AG09309 (cell line): ENCODE measurements at regions not wholly inside any gene's neighbourhood (a gene's known extent, or its start where the extent isn't known, plus 50 kb on each side); places are given as distances from the start of the nearest gene placed in this dataset.

Source experiments
- DNase-seq: peaks from one replicate; pipeline ENCODE4 v3.0.0-alpha.2; 2010; ENCODE audit warnings: low read depth
- H3K4me3 ChIP-seq: 2 replicates; pipeline ENCODE4 v1.5.1; 2011; ENCODE audit warnings: mild to moderate bottlenecking, low read depth, low read length, moderate library complexity; ENCODE audit not compliant: control insufficient read depth
- TF ChIP-seq, protein P1 (sequence below): IDR thresholded peaks from 2 replicates; pipeline ENCODE4 v1.5.1; 2011; ENCODE audit warnings: mild to moderate bottlenecking, low read depth, low read length, inconsistent platforms; ENCODE audit not compliant: insufficient read depth, control insufficient read depth; ENCODE audit errors: missing control alignments

DNA sequence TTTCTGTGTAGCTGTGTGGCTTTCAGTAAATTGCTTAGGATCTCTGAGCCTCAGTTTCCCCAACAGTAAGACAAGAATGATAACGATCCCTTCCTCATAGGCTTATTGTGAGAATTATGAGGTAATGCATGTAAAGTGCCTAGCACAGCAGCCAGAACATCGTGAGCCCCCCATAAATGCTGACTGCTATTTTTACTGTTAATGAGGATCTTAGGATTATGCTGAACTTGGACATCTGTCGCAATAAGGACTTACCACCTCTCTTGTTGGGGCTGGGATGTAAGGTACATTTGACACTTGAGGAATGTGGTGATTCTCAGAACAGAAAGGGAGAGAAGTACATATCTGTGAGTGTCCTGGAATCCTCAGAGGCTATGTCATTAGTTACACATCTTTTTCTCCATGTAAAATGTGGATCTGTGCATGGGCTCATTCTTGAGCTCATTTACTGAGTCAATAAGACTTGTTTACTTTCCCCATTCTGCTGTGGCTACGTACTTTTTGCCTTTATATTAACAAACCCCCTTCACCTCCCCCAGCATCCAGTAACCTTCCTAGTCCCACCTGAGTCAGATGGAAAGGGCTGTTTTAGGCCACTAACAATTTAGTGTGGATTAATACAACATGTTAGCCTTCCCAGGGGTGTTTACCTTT lies 64.4 kb upstream of the PLEKHG1 start:
- DNase-seq, result no peak
- no peak overlapping the region for H3K4me3 ChIP-seq
- TF ChIP-seq, protein P1, sequence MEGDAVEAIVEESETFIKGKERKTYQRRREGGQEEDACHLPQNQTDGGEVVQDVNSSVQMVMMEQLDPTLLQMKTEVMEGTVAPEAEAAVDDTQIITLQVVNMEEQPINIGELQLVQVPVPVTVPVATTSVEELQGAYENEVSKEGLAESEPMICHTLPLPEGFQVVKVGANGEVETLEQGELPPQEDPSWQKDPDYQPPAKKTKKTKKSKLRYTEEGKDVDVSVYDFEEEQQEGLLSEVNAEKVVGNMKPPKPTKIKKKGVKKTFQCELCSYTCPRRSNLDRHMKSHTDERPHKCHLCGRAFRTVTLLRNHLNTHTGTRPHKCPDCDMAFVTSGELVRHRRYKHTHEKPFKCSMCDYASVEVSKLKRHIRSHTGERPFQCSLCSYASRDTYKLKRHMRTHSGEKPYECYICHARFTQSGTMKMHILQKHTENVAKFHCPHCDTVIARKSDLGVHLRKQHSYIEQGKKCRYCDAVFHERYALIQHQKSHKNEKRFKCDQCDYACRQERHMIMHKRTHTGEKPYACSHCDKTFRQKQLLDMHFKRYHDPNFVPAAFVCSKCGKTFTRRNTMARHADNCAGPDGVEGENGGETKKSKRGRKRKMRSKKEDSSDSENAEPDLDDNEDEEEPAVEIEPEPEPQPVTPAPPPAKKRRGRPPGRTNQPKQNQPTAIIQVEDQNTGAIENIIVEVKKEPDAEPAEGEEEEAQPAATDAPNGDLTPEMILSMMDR, result no peak

DNA sequence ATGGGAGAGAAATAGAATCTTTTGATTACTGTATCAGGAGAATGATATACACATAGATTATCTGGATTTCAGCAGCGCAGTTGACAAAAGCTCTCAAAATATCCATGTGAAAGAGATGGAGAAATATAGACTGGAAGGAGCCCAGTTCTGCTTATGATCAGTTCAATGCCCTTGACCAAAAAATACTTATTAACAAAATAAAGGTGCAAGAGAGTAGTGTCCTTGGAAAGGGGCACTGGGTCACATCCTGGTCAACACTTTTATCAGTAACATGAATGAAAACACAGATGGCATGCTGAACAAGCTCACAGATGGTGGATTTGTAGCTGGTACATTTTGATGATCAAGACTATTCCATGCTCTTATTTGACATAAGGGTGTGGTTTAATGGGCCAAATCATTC lies 63.9 kb upstream of the PLEKHG1 start:
- no peak for DNase-seq
- no peak overlapping the region for H3K4me3 ChIP-seq
- TF ChIP-seq, protein P1, result no peak

DNA sequence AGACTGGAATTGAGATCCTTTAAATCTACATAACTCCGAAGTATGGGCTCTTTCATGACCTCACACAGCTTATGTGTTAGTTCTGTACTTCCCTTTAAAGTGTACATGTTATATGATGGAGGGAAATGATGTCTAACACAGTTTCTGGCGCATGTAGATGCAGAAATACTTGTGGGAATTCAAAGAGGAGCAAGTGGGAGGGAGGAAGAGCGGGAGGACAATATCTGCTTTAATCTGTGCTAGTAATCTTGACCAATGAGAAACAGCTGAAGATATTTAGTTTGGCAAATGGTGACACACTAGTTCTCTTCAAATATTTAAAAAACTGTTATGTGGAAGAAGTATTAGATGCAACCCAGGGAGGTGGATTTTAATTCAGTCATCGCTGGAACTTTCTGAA lies 62.9 kb upstream of the PLEKHG1 start:
- TF ChIP-seq, protein P1, result no peak
- H3K4me3 ChIP-seq, result no peak overlapping the region
- DNase-seq, result no peak

DNA sequence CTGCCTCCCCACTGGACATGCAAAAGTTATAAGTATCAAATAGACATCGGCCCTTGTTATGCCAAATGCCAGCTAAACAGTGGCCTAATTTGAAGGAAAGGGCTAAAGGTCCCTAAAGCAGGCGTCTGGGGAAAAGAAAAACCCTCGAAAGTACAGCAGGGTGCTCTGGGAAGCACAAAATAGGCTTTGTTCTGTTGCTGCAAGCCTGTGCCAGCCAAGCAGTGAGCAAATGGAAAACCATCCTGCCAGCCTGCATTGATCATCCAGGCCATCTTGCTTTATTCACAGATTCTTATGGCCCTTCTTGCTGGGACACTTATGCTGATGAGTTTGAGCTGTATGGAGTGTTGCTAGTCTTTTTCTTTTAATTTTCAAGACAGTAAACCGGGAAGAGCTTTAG lies 62.2 kb upstream of the PLEKHG1 start:
- DNase-seq, result no peak
- TF ChIP-seq, protein P1, result no peak
- no peak overlapping the region for H3K4me3 ChIP-seq

DNA sequence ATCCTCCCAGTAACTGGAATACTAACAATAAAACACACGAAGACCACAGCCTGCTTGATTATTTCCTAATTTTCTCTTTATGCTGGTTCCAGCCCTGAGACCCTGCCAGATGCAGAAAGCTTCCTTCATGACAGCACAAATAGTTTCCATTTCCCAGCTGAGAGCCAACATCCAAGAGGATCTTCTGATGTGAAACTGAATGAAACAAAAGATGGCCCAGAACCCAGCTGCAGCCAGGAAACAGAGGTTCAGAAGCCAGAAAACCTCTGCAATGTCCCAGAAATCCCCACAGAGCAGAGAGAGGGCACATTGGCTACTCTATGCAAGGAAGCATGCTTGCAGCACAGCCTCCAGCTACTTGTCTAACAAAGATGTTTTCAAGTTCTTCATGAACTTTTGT lies 61.8 kb upstream of the PLEKHG1 start:
- H3K4me3 ChIP-seq, result no peak overlapping the region
- no peak for DNase-seq
- TF ChIP-seq, protein P1, result no peak

DNA sequence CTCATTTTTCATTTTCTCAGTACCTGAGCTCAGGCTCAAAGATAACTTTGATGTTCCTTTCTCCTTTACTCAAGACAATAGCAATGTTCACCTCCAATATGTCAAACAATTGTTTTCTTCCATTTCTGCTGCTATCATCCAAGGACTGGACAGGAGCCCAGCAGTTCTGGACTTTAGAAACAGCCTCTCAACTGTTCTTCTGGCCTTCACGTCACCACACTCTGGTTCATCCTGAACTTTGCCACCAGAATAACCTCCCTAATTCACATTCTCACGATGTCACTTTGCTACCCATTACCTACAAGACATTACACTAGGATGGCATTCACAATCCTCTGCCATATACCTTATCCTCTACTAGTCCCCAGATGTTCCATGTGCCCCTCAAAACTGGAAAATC lies 60.6 kb upstream of the PLEKHG1 start:
- TF ChIP-seq, protein P1, result no peak
- H3K4me3 ChIP-seq, result no peak overlapping the region
- no peak for DNase-seq

DNA sequence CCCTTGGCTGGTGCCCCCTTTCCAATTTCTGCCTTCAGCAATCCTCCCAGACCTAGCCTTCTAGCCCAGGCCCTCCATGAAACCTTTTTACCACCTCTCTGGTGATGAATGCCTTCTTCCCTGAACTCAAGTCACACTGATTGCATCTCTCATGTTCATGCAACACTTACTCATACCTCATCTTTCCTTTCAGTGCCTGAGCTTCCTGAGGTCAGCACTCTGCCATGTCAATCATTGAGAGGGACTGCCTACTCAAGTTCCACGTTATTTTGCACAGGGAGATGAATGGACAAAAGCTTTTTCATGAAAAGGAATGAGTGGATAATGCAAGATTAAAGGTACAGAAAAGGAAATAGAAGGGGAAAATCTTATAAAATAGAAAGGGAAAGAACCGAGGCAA lies 60.1 kb upstream of the PLEKHG1 start:
- no peak for DNase-seq
- TF ChIP-seq, protein P1, result no peak
- H3K4me3 ChIP-seq, result no peak overlapping the region
